GM23338 (cell line): ENCODE measurements at regions not wholly inside any gene's neighbourhood (a gene's known extent, or its start where the extent isn't known, plus 50 kb on each side); places are given as distances from the start of the nearest gene placed in this dataset.

Experiments used
- ATAC-seq: fragments of 200-7000 bp; cut with Tn5 transposase; 3 replicates; pipeline ENCODE4 v1.9.1; 2020
- DNase-seq: peaks from one replicate; pipeline ENCODE4 v3.0.0-alpha.2; 2015; ENCODE audit warnings: low spot score
- H2AFZ ChIP-seq: fragments of 200-600 bp; sonication (generic); 2 replicates; pipeline ENCODE4 v1.8.0; 2016; ENCODE audit warnings: antibody characterized with exemption, mild to moderate bottlenecking, moderate library complexity
- H3F3A ChIP-seq: fragments of 200-600 bp; sonication (generic); replicated peaks from 2 replicates; pipeline ENCODE4 v1.8.0; 2017; ENCODE audit warnings: antibody characterized with exemption, mixed run types, low read depth
- H3K27ac ChIP-seq: fragments of 200-600 bp; sonication (generic); 2 replicates; pipeline ENCODE4 v1.6.1; 2016; ENCODE audit warnings: low read depth
- H3K27me3 ChIP-seq: fragments of 200-600 bp; sonication (generic); 2 replicates; pipeline ENCODE4 v1.8.0; 2016; ENCODE audit warnings: mild to moderate bottlenecking, mixed run types, moderate library complexity; ENCODE audit not compliant: insufficient read depth
- H3K36me3 ChIP-seq: fragments of 200-600 bp; sonication (generic); 2 replicates; pipeline ENCODE4 v1.8.0; 2016; ENCODE audit warnings: mild to moderate bottlenecking; ENCODE audit not compliant: insufficient read depth
- H3K4me1 ChIP-seq: fragments of 200-600 bp; sonication (generic); 2 replicates; pipeline ENCODE4 v1.8.0; 2016; ENCODE audit warnings: mild to moderate bottlenecking, moderate library complexity; ENCODE audit not compliant: insufficient read depth
- H3K4me2 ChIP-seq: fragments of 200-600 bp; sonication (generic); 2 replicates; pipeline ENCODE4 v1.7.1; 2017; ENCODE audit warnings: mixed run types
- H3K4me3 ChIP-seq: fragments of 200-600 bp; sonication (generic); 2 replicates; pipeline ENCODE4 v1.6.1; 2016; ENCODE audit warnings: mixed run types
- H3K79me2 ChIP-seq: fragments of 200-600 bp; sonication (generic); replicated peaks from 2 replicates; pipeline ENCODE4 v1.8.0; 2017; ENCODE audit warnings: mild to moderate bottlenecking; ENCODE audit not compliant: insufficient read depth
- H3K9me2 ChIP-seq: fragments of 200-600 bp; sonication (generic); 2 replicates; pipeline ENCODE4 v1.8.0; 2017; ENCODE audit not compliant: insufficient read depth
- H4K20me1 ChIP-seq: fragments of 200-600 bp; sonication (generic); replicated peaks from 2 replicates; pipeline ENCODE4 v1.8.0; 2017; ENCODE audit warnings: mild to moderate bottlenecking; ENCODE audit not compliant: insufficient read depth
- H3K27ac Mint-ChIP-seq: 2 replicates; pipeline ENCODE4 v1.8.0; 2020; ENCODE audit warnings: inconsistent platforms, mild to moderate bottlenecking, moderate library complexity, mixed read lengths
- H3K27me3 Mint-ChIP-seq: 3 replicates; pipeline ENCODE4 v1.8.0; 2022; ENCODE audit warnings: low read depth, mild to moderate bottlenecking, moderate library complexity, mixed read lengths, inconsistent platforms; ENCODE audit not compliant: insufficient read depth, poor library complexity
- H3K36me3 Mint-ChIP-seq: 3 replicates; pipeline ENCODE4 v1.8.0; 2021; ENCODE audit warnings: low read depth, mild to moderate bottlenecking, inconsistent platforms, moderate library complexity, mixed read lengths
- H3K4me1 Mint-ChIP-seq: 3 replicates; pipeline ENCODE4 v1.8.0; 2020; ENCODE audit warnings: mild to moderate bottlenecking, inconsistent platforms, mixed read lengths
- H3K4me3 Mint-ChIP-seq: 3 replicates; pipeline ENCODE4 v1.8.0; 2021; ENCODE audit warnings: moderate library complexity, mild to moderate bottlenecking, inconsistent platforms, mixed read lengths
- H3K9me3 Mint-ChIP-seq: 3 replicates; pipeline ENCODE4 v1.8.0; 2020; ENCODE audit warnings: moderate library complexity, mild to moderate bottlenecking, inconsistent platforms, mixed read lengths
- CREB1 ChIP-seq: fragments of 250-450 bp; sonication (Bioruptor Pico); IDR thresholded peaks from 2 replicates; pipeline ENCODE4 v1.5.0; 2020; ENCODE audit warnings: low read depth, mild to moderate bottlenecking, moderate library complexity
- CTCF ChIP-seq, 2 experiments: fragments of 200-600 bp in 1 of 2; sonication (generic) in 1 of 2; conservative IDR thresholded peaks; 2 replicates each; pipeline versions ENCODE4 v1.5.1 to v1.6.1; 2016 to 2017; ENCODE audit warnings: antibody characterized with exemption in 2 of 2, low read depth in 2 of 2, mild to moderate bottlenecking in 2 of 2, moderate library complexity in 1 of 2
- ETS1 ChIP-seq: IDR thresholded peaks from 2 replicates; pipeline ENCODE4 v1.6.1; 2016; ENCODE audit warnings: antibody characterized with exemption
- EZH2 ChIP-seq: fragments of 200-600 bp; sonication (generic); IDR thresholded peaks from one replicate; pipeline ENCODE4 v1.8.0; 2017; ENCODE audit warnings: antibody characterized with exemption, mild to moderate bottlenecking, low read depth; ENCODE audit not compliant: unreplicated experiment
- EZH2phosphoT487 ChIP-seq: fragments of 200-600 bp; sonication (generic); IDR thresholded peaks from one replicate; pipeline ENCODE4 v1.8.1; 2018; ENCODE audit warnings: antibody characterized with exemption; ENCODE audit not compliant: unreplicated experiment
- JUNB ChIP-seq: IDR thresholded peaks from one replicate; pipeline ENCODE4 v1.6.1; 2016; ENCODE audit warnings: antibody characterized with exemption; ENCODE audit not compliant: unreplicated experiment
- NANOG ChIP-seq: IDR thresholded peaks from 2 replicates; pipeline ENCODE4 v1.6.1; 2016; ENCODE audit warnings: antibody characterized with exemption, borderline replicate concordance
- POLR2AphosphoS5 ChIP-seq: IDR thresholded peaks from 2 replicates; pipeline ENCODE4 v1.6.1; 2016; ENCODE audit warnings: antibody characterized with exemption, low read depth
- REST ChIP-seq: IDR thresholded peaks from one replicate; pipeline ENCODE4 v1.6.1; 2018; ENCODE audit warnings: antibody characterized with exemption; ENCODE audit not compliant: unreplicated experiment
- STAT1 ChIP-seq: IDR thresholded peaks from one replicate; pipeline ENCODE4 v1.6.1; 2016; ENCODE audit warnings: antibody characterized with exemption; ENCODE audit not compliant: unreplicated experiment
- ZNF114 ChIP-seq: fragments of 250-450 bp; sonication (Bioruptor Pico); IDR thresholded peaks from 2 replicates; pipeline ENCODE4 v1.5.0; 2020; ENCODE audit warnings: mild to moderate bottlenecking, moderate library complexity
- ZNF331 ChIP-seq: fragments of 250-450 bp; sonication (Bioruptor Pico); IDR thresholded peaks from 2 replicates; pipeline ENCODE4 v1.5.0; 2020; ENCODE audit warnings: low read depth, mild to moderate bottlenecking, moderate library complexity
- ZNF462 ChIP-seq: fragments of 250-450 bp; sonication (Bioruptor Pico); IDR thresholded peaks from 2 replicates; pipeline ENCODE4 v1.5.0; 2020; ENCODE audit warnings: mild to moderate bottlenecking, moderate library complexity

- Histone ChIP-seq H3K27ac (no peak overlapping the region), H3K4me3 (no peak overlapping the region), H4K20me1 (no peaks in the 10 kb centered on the region), H3K36me3 (no peaks in the 10 kb centered on the region), H3K27me3 (no peaks in the 10 kb centered on the region), H3K4me1 (no peaks in the 10 kb centered on the region), H3F3A (no peaks in the 10 kb centered on the region), H3K9me2 (0 out of 2 replicates have a peak, but pooled peaks cover 3% of the 10 kb centered on the region), H2AFZ (no peak overlapping the region), H3K4me2 (no peak overlapping the region), H3K79me2 (no peaks in the 10 kb centered on the region)
- Mint-ChIP-seq H3K4me1 (no peaks in the 10 kb centered on the region), H3K9me3 (no peaks in the 10 kb centered on the region), H3K27ac (no peak overlapping the region), H3K4me3 (no peak overlapping the region), H3K36me3 (no peaks in the 10 kb centered on the region), H3K27me3 (no peaks in the 10 kb centered on the region)
- DNase-seq (no peak), ATAC-seq (no peak)
- TF ChIP-seq POLR2AphosphoS5 (no peak), JUNB (no peak), REST (no peak), EZH2phosphoT487 (no peak), EZH2 (no peak), ZNF462 (no peak), ETS1 (no peak), NANOG (no peak), CREB1 (CRISPR knock-in tag) (no peak), STAT1 (no peak), ZNF331 (no peak), ZNF114 (CRISPR knock-in tag) (no peak), CTCF (conservative IDR thresholded peaks at IDR 0.05; ENCODE audit: low read depth in 2 of 2) (no peak)
These were observed 133.4 kb downstream of the PTGER3 start for GRCh38 chr1:70914224-70914623.
